NCI-H460 (cell line): ENCODE measurements at regions not wholly inside any gene's neighbourhood (a gene's known extent, or its start where the extent isn't known, plus 50 kb on each side); places are given as distances from the start of the nearest gene placed in this dataset.

Experiments
- DNase-seq: peaks from one replicate; pipeline ENCODE4 v3.0.0-alpha.2; 2016; ENCODE audit warnings: low read depth; ENCODE audit errors: extremely low read depth

DNA sequence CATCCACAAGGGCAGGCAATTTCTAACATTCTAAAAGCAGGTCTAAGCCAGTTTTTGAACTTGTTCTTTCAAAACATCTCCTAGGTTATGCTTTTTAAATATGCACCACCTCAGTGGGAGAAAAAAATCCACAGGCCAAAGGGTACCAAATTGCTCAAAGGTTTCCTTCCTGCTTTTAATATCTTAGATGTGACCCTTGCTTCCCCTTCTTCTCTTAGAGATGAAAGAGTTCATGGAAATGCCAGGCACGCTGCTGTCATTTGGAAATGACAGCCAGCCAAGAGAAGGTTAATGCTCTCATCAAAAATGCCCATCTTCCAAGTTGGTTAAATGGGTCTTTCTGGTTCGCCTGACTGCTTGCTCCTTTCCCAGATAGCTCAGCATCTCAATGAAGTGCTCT lies 497.1 kb downstream of the CD83 start:
- DNase-seq = no peak

DNA sequence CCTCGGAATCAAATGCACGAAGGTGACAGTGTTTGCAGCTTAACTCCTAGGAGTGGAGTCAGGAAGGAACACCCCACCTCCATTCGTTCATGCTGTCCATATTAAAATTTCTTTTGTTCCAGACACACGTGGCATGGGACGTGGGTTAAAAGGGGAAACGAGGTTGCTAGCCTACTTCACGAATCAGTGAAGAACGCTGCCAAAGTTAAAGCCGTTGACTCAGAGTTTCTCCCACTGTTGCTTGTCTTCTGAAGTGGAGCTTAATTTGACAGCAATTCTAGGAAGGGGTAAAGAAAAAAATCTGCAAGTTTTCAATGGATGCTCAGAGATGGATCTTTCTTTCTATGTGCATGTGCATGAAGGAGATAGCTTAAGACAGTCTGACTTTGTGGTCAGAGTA lies 499.1 kb downstream of the CD83 start:
- no peak for DNase-seq

DNA sequence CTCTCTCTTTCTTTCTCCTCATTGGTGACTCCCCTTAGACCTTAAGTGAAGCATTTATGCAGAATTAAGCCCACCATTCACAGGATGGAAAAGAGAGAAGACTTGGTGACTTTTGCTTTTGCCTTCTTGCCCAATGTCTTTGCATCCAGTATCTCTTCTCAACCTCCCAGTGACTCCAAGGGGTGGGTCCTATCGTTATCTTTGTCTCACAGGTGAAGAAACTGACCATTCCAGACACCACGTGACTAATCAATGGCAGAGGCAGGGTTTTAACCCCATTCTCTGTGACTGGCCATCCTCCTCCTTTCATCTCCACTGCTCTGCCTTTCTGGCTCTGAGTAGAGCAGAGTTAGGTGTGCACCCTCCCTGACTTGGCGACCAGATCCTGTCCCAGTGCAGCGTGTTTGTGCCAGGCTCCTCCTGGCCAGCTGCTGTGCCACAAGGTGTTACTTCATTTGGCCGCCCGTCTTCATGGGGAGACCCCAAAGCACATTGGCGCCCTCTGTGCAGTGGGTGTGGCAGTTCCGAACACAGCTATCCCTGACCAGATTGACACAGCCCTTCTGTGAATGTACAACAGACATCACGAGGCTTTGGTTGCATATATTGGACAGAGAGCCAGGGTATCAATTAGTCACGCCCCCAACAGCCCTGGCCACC lies 501.3 kb downstream of the CD83 start:
- no peak for DNase-seq

DNA sequence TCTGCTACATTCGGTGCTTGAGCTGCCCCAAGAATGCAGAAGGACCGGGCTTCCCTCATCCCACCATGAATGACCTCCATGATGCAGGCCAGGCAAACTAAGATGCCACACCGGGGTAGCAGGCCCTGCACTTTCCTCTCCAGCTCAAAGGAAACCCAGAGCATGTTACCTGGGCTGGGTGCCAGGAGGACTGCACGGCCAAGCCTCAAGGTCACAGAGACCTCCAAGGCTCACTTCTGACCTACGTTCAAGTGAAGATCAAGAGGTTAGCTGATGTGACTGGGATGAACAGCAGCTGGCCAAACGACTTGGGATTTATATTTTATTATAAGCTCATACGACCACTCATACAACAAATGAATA lies 501.8 kb downstream of the CD83 start:
- DNase-seq = no peak

GRCh38 chr6:14620522-14620921 lies 502.9 kb downstream of the CD83 start:
- DNase-seq = no peak

DNA sequence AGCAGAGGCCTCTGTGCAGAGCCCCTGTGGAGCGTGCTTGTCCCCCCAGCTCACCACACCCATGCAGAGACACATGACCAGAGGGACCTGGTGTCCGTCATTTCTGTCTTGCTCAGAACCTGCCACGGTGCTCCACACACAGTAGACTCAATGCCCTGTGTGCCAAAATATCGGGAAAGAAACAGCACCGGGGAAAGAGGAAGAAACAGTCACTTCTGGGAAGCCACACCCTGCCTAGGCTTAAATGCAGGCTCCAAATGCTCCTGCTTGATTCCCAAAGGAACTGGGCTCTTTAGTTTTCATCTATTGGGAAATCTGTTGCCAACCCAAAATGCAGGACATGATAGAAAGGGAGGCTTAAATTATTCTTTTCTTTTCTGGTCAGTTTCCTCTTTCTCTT lies 503.9 kb downstream of the CD83 start:
- DNase-seq = no peak

DNA sequence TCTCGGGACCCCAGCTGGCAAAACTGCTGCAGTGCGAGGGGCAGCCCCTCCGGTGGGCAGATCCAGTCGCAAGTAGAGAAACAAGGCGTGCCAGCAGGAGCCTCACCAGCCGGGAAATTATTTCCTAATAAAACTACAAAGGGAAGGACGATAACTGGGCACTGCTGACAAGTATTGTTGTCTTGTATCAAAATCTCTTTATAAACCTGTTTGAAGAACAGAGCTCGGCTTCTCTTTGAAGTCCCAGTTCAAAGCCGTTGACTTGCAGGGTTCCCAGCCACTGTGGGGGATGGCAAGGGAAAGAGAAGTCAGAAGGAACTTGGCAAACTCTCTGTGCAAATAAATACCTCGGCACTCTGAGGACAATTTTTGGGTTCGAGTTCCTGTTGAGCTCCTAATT lies 504.5 kb downstream of the CD83 start:
- DNase-seq = no peak

- no peak for DNase-seq
Measured at GRCh38 chr6:14622909-14623505, 505.4 kb downstream of the CD83 start.

DNA sequence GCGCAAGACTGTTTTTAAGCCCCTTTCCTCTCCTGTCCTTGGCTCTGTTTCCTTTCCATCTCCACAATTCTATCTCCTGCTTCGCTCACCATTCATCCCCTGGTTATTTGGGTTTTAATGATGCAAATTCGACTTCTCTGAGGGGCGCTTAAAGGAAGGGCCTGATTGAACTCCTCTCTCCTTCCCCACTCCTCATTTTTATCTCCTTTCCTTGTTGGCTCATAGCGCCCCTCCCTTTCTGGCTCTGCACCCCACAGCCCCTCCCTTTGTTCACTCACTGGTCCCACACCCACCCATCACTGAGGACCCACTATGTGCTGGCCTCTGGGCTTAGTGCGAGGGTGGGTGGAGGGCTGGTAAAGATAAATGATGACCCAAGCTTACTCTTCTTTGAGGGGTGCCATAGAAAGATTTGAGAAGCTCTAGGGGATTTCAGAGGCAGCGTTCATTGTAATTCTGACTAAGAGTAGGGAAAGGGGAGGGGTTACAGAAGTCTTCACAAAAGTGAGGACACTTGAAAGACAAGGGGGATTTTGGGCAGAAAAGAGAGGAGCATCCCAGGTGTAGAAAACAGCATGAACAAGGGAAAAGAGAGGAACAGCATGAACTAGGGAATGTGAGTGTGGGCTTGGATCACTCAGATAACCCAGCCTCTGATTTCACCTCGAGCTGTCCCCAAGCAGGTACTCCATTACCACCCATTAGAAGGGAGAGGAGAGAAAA lies 507.8 kb downstream of the CD83 start:
- DNase-seq = no peak

DNA sequence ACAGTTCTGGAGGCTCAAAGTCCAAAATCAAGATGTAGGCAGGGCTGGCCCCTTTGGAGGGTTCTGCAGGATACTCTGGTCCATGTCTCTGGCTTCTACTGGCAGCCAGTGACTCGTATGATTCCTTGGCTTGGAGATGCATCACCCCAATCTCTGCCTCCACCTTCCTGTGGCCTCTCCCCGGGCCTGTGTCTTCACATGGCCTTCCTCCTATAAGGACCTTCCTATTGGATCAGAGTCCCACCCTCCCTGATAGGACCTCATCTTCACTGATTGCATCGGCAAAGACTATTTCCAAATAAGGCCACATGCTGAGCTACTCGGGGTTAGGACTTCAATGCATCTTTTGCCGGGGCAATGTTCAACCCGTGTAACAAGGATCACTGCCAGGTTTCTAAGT lies 509.0 kb downstream of the CD83 start:
- DNase-seq = no peak

- no peak for DNase-seq
Measured at GRCh38 chr6:14630016-14630415, 512.4 kb downstream of the CD83 start.

GRCh38 chr6:14633479-14633878 lies 515.9 kb downstream of the CD83 start:
- DNase-seq = no peak

DNA sequence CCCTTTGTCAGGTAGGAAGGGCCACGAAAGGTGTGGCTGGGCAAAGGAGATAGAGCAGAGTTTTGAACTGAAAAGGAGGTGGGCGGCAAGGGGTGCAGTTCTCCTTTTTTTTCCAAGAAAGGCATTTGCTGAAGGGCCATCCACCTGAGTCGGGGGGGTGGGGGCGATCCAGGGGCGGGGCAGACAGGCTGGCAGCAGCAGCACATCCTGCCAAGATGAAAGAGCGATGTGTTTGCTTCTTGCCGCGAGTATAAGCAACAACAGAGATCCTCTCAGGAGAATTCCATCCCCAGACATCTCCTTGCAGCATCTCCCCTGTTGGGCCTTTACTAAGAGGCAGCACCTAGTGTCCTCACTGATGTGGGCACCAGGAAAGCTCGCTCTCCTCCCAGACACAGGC lies 516.5 kb downstream of the CD83 start:
- no peak for DNase-seq

- no peak for DNase-seq
Measured at GRCh38 chr6:14635195-14635594, 517.6 kb downstream of the CD83 start.

- no peak for DNase-seq
Measured at GRCh38 chr6:14635934-14636591, 518.5 kb downstream of the CD83 start.

- no peak for DNase-seq
Measured at GRCh38 chr6:14638435-14638905, 520.9 kb downstream of the CD83 start.

- no peak for DNase-seq
Measured at GRCh38 chr6:14638906-14639761, 521.6 kb downstream of the CD83 start.

- DNase-seq = no peak
Measured at GRCh38 chr6:14639983-14640599, 522.5 kb downstream of the CD83 start.

- DNase-seq = no peak
Measured at GRCh38 chr6:14640631-14641030, 523.1 kb downstream of the CD83 start.

GRCh38 chr6:14641423-14642135 lies 524.0 kb downstream of the CD83 start:
- DNase-seq = no peak
